SK-N-SH (cell line): ENCODE measurements at regions not wholly inside any gene's neighbourhood (a gene's known extent, or its start where the extent isn't known, plus 50 kb on each side); places are given as distances from the start of the nearest gene placed in this dataset.

ENCODE experiments used
- EP300 ChIP-seq, 2 experiments: IDR thresholded peaks; 2 replicates each; pipeline versions ENCODE4 v1.4.0 to v1.6.1; 2012; ENCODE audit warnings: borderline replicate concordance in 1 of 2, low read depth in 1 of 2, low read length in 1 of 2
- EZH2phosphoT487 ChIP-seq: fragments of 200-600 bp; sonication (generic); IDR thresholded peaks from 2 replicates; pipeline ENCODE4 v1.6.1; 2017; ENCODE audit warnings: low read depth, mixed run types, mild to moderate bottlenecking, antibody characterized with exemption, moderate library complexity, borderline replicate concordance
- NFIC ChIP-seq: IDR thresholded peaks from 2 replicates; pipeline ENCODE4 v1.4.0; 2012; ENCODE audit warnings: borderline replicate concordance
- YY1 ChIP-seq: IDR thresholded peaks from 2 replicates; pipeline ENCODE4 v1.4.0; 2012; ENCODE audit warnings: low read depth, mild to moderate bottlenecking
- TF ChIP-seq, protein P1 (sequence below): IDR thresholded peaks from 2 replicates; pipeline ENCODE4 v1.6.1; 2012; ENCODE audit warnings: mild to moderate bottlenecking, low read depth, low read length, moderate library complexity
- TF ChIP-seq, protein P2 (sequence below): fragments of 200-600 bp; sonication (generic); IDR thresholded peaks from 2 replicates; pipeline ENCODE4 v1.6.1; 2017; ENCODE audit warnings: antibody characterized with exemption, mild to moderate bottlenecking, moderate library complexity
- TF ChIP-seq, protein P3 (sequence below): IDR thresholded peaks from 2 replicates; pipeline ENCODE4 v1.4.0; 2012; ENCODE audit warnings: low read depth

DNA sequence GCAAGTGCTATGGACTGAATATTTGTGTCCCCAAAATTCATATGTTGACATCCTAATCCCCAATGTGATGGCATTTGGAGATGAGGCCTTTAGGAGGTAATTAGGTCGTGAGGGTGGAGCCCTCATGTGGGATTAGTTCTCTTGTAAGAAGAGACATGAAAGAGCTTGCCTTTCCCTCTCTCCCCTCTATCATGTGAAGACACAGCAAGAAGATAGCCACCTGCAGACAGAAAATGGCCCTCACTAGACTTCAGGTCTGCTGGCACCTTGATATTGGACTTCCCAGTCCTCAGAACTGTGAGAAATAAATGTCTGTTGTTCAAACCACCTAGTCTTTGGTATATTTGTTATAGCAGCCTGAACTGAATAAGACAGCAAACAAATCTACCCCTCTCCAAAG lies 75.1 kb upstream of the TBX20 start:
- TF ChIP-seq EP300 (IDR thresholded peaks at IDR 0.05; ENCODE audit: borderline replicate concordance in 1 of 2, low read depth in 1 of 2, low read length in 1 of 2) (no peak), NFIC (no peak), YY1 (no peak), EZH2phosphoT487 (no peak)
- TF ChIP-seq, protein P1, sequence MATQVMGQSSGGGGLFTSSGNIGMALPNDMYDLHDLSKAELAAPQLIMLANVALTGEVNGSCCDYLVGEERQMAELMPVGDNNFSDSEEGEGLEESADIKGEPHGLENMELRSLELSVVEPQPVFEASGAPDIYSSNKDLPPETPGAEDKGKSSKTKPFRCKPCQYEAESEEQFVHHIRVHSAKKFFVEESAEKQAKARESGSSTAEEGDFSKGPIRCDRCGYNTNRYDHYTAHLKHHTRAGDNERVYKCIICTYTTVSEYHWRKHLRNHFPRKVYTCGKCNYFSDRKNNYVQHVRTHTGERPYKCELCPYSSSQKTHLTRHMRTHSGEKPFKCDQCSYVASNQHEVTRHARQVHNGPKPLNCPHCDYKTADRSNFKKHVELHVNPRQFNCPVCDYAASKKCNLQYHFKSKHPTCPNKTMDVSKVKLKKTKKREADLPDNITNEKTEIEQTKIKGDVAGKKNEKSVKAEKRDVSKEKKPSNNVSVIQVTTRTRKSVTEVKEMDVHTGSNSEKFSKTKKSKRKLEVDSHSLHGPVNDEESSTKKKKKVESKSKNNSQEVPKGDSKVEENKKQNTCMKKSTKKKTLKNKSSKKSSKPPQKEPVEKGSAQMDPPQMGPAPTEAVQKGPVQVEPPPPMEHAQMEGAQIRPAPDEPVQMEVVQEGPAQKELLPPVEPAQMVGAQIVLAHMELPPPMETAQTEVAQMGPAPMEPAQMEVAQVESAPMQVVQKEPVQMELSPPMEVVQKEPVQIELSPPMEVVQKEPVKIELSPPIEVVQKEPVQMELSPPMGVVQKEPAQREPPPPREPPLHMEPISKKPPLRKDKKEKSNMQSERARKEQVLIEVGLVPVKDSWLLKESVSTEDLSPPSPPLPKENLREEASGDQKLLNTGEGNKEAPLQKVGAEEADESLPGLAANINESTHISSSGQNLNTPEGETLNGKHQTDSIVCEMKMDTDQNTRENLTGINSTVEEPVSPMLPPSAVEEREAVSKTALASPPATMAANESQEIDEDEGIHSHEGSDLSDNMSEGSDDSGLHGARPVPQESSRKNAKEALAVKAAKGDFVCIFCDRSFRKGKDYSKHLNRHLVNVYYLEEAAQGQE: no peak
- TF ChIP-seq, protein P2, sequence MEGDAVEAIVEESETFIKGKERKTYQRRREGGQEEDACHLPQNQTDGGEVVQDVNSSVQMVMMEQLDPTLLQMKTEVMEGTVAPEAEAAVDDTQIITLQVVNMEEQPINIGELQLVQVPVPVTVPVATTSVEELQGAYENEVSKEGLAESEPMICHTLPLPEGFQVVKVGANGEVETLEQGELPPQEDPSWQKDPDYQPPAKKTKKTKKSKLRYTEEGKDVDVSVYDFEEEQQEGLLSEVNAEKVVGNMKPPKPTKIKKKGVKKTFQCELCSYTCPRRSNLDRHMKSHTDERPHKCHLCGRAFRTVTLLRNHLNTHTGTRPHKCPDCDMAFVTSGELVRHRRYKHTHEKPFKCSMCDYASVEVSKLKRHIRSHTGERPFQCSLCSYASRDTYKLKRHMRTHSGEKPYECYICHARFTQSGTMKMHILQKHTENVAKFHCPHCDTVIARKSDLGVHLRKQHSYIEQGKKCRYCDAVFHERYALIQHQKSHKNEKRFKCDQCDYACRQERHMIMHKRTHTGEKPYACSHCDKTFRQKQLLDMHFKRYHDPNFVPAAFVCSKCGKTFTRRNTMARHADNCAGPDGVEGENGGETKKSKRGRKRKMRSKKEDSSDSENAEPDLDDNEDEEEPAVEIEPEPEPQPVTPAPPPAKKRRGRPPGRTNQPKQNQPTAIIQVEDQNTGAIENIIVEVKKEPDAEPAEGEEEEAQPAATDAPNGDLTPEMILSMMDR: no peak
- TF ChIP-seq, protein P3, sequence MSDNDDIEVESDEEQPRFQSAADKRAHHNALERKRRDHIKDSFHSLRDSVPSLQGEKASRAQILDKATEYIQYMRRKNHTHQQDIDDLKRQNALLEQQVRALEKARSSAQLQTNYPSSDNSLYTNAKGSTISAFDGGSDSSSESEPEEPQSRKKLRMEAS: no peak
